HL-60 (cell line): ENCODE measurements at regions not wholly inside any gene's neighbourhood (a gene's known extent, or its start where the extent isn't known, plus 50 kb on each side); places are given as distances from the start of the nearest gene placed in this dataset.

Experiments
- DNase-seq, 2 experiments: peaks; one replicate each; pipeline ENCODE4 v3.0.0-alpha.2; 2010 to 2020; ENCODE audit warnings: low read depth in 1 of 2, low spot score in 1 of 2
- H3K27ac ChIP-seq: fragments of 250-450 bp; sonication (Bioruptor Pico); replicated peaks from 2 replicates; pipeline ENCODE4 v1.5.1; 2020; ENCODE audit warnings: mild to moderate bottlenecking, moderate library complexity
- H3K27me3 ChIP-seq: fragments of 250-450 bp; sonication (Bioruptor Pico); 2 replicates; pipeline ENCODE4 v1.5.1; 2021; ENCODE audit warnings: mild to moderate bottlenecking, moderate library complexity; ENCODE audit not compliant: insufficient read depth, poor library complexity, severe bottlenecking
- H3K4me3 ChIP-seq: replicated peaks from 2 replicates; pipeline ENCODE4 v1.5.1; 2011; ENCODE audit warnings: mild to moderate bottlenecking, control low read depth, low read length; ENCODE audit not compliant: insufficient read depth
- GABPA ChIP-seq: IDR thresholded peaks from 2 replicates; pipeline ENCODE4 v1.6.1; 2012; ENCODE audit warnings: low read depth
- POLR2AphosphoS5 ChIP-seq: IDR thresholded peaks from 2 replicates; pipeline ENCODE4 v1.6.1; 2012; ENCODE audit warnings: low read depth
- SPI1 ChIP-seq: IDR thresholded peaks from 2 replicates; pipeline ENCODE4 v1.6.1; 2012; ENCODE audit warnings: low read depth, mild to moderate bottlenecking, borderline replicate concordance
- TF ChIP-seq, protein P1 (sequence below): IDR thresholded peaks from one replicate; pipeline ENCODE4 v1.5.1; 2011; ENCODE audit warnings: low read length, control low read depth, inconsistent platforms; ENCODE audit not compliant: insufficient read depth
- TF ChIP-seq, protein P2 (sequence below): IDR thresholded peaks from 2 replicates; pipeline ENCODE4 v1.6.1; 2012; ENCODE audit warnings: low read depth; ENCODE audit not compliant: insufficient replicate concordance

DNA sequence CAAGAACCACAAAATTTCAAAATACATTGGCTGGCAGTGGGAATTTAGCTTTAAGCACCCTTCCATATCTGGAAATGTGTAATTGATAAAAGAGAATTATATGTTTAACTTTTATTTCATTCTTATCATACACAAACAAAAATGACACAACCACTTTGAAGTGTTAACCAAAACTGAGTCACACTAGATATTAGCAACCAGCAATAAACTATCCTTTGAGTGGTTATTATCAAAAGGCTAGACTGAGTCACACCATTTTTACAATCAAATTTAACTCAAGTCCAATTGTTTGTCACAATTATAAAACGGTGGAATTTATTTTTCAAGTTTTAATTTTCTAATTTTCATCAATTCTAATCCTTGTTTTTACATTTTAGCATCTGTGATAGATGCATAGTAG is 121.7 kb downstream of the LIG4 start:
- TF ChIP-seq, protein P1, sequence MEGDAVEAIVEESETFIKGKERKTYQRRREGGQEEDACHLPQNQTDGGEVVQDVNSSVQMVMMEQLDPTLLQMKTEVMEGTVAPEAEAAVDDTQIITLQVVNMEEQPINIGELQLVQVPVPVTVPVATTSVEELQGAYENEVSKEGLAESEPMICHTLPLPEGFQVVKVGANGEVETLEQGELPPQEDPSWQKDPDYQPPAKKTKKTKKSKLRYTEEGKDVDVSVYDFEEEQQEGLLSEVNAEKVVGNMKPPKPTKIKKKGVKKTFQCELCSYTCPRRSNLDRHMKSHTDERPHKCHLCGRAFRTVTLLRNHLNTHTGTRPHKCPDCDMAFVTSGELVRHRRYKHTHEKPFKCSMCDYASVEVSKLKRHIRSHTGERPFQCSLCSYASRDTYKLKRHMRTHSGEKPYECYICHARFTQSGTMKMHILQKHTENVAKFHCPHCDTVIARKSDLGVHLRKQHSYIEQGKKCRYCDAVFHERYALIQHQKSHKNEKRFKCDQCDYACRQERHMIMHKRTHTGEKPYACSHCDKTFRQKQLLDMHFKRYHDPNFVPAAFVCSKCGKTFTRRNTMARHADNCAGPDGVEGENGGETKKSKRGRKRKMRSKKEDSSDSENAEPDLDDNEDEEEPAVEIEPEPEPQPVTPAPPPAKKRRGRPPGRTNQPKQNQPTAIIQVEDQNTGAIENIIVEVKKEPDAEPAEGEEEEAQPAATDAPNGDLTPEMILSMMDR: no peak
- no peak for TF ChIP-seq SPI1
- no peak for TF ChIP-seq GABPA
- no peak for TF ChIP-seq POLR2AphosphoS5
- TF ChIP-seq, protein P2, sequence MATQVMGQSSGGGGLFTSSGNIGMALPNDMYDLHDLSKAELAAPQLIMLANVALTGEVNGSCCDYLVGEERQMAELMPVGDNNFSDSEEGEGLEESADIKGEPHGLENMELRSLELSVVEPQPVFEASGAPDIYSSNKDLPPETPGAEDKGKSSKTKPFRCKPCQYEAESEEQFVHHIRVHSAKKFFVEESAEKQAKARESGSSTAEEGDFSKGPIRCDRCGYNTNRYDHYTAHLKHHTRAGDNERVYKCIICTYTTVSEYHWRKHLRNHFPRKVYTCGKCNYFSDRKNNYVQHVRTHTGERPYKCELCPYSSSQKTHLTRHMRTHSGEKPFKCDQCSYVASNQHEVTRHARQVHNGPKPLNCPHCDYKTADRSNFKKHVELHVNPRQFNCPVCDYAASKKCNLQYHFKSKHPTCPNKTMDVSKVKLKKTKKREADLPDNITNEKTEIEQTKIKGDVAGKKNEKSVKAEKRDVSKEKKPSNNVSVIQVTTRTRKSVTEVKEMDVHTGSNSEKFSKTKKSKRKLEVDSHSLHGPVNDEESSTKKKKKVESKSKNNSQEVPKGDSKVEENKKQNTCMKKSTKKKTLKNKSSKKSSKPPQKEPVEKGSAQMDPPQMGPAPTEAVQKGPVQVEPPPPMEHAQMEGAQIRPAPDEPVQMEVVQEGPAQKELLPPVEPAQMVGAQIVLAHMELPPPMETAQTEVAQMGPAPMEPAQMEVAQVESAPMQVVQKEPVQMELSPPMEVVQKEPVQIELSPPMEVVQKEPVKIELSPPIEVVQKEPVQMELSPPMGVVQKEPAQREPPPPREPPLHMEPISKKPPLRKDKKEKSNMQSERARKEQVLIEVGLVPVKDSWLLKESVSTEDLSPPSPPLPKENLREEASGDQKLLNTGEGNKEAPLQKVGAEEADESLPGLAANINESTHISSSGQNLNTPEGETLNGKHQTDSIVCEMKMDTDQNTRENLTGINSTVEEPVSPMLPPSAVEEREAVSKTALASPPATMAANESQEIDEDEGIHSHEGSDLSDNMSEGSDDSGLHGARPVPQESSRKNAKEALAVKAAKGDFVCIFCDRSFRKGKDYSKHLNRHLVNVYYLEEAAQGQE: no peak
- H3K27ac ChIP-seq: no peak overlapping the region
- no peak for DNase-seq
- H3K4me3 ChIP-seq: no peak overlapping the region
- H3K27me3 ChIP-seq: no peaks in the 10 kb centered on the region

DNA sequence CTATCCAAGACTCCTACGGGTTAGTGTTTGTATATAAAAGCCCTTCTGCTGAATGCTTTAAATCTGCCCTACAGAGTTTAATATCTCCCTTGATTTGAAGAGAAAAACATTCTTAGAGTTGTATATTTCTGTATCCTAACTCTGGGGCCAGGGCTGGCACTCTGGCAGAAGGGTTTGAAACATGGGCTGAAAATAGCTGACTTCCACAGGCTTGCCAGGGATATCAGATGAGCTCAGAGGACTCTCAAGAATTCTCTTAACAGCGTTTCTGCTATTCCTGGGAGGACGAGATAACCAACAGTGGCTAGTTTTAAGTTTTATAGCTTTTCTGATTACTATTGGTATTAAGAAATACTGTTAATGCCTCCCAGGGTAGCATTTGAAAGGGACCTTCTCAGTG is 127.5 kb downstream of the LIG4 start:
- H3K4me3 ChIP-seq: no peak overlapping the region
- no peaks in the 10 kb centered on the region for H3K27me3 ChIP-seq
- DNase-seq: no peak
- H3K27ac ChIP-seq: no peak overlapping the region
- TF ChIP-seq, protein P2: no peak
- TF ChIP-seq POLR2AphosphoS5: no peak
- TF ChIP-seq, protein P1: no peak
- TF ChIP-seq GABPA: no peak
- no peak for TF ChIP-seq SPI1

DNA sequence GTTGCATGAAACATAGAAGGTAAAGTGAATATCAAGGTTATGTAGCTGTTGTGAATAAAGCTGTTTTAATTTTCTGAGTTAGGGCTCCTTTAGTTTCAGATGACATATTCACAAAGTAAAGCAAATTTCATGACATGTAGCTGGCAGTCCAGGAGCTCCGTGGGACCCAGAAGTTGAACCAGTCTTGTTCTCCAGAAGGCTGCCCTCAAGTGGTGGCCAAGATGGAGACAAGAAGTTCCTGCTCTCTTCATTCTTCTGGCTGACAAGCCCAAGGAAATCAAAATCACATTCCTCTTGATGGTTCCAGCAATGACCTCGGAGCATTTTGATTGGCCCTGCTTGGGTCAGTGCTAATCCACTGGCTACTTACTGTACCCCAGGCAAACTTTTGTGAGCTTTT is 128.7 kb downstream of the LIG4 start:
- TF ChIP-seq, protein P1: no peak
- TF ChIP-seq GABPA (no peak), SPI1 (no peak), POLR2AphosphoS5 (no peak)
- TF ChIP-seq, protein P2: no peak
- no peak for DNase-seq
- H3K4me3 ChIP-seq: no peak overlapping the region

More for the DNA sequence above, 128.7 kb downstream of the LIG4 start:
- Histone ChIP-seq H3K27ac (no peak overlapping the region), H3K27me3 (no peaks in the 10 kb centered on the region)
